ENCODE measurements at regions not wholly inside any gene's neighbourhood (a gene's known extent, or its start where the extent isn't known, plus 50 kb on each side); places are given as distances from the start of the nearest gene placed in this dataset.

- Histone ChIP-seq H2BK15ac (ENCODE audit: low read length) (no peak overlapping the region), H3K23ac (ENCODE audit: insufficient read length) (no peak overlapping the region), H3K23me2 (ENCODE audit: low read depth, low read length) (no peaks in the 10 kb centered on the region), H2AFZ (ENCODE audit: low read length) (0 out of 2 replicates have a peak overlapping the region, but pooled peaks have one; percentile 12), H4K91ac (replicated peaks; ENCODE audit: insufficient read length, low read length) (no peak overlapping the region), H3K4me3 (ENCODE audit: extremely low read depth in 1 of 4, insufficient read depth in 2 of 4, low read depth in 3 of 4, low read length in 4 of 4) (no peak overlapping the region), H3K4ac (replicated peaks; ENCODE audit: insufficient read length, low read depth, low read length) (no peak overlapping the region), H2BK20ac (ENCODE audit: low read length) (no peak overlapping the region), H2AK5ac (ENCODE audit: low read depth, low read length) (no peak overlapping the region), H3K36me3 (ENCODE audit: control insufficient read depth in 2 of 4, insufficient read depth in 4 of 4, low read length in 3 of 4) (no peaks in the 10 kb centered on the region), H3K4me2 (ENCODE audit: insufficient read depth in 1 of 2, low read depth in 2 of 2, low read length in 2 of 2) (no peak overlapping the region), H3K79me2 (ENCODE audit: control insufficient read depth in 1 of 2, insufficient read depth in 2 of 2, low read length in 2 of 2) (no peaks in the 10 kb centered on the region), H2BK120ac (replicated peaks; ENCODE audit: low read depth, low read length) (no peak overlapping the region), H3K4me1 (replicated peaks in 1 of 4; ENCODE audit: control insufficient read depth in 3 of 4, insufficient read depth in 4 of 4, low read length in 3 of 4) (peaks cover 0 to 3% (median under 1%) of the 10 kb centered on the region in 4 experiments; a peak in 3 of 7 replicates), H3K9me3 (ENCODE audit: insufficient read depth in 2 of 2, low read depth in 1 of 2, low read length in 1 of 2) (no peaks in the 10 kb centered on the region), H3K9ac (replicated peaks in 1 of 4; ENCODE audit: extremely low read depth in 1 of 4, low read depth in 3 of 4, low read length in 3 of 4) (no peak overlapping the region), H3K18ac (ENCODE audit: extremely low read depth, low read length) (no peak overlapping the region), H4K8ac (ENCODE audit: extremely low read depth, insufficient read depth, low read length) (no peak overlapping the region), H3K14ac (ENCODE audit: insufficient read length) (no peak overlapping the region), H3K56ac (replicated peaks; ENCODE audit: insufficient read length, low read depth, low read length) (no peak overlapping the region), H3K27ac (ENCODE audit: low read depth, low read length) (no peak overlapping the region), H3K79me1 (ENCODE audit: low read depth, low read length) (no peaks in the 10 kb centered on the region), H2BK5ac (ENCODE audit: low read depth, low read length) (no peak overlapping the region), H3K27me3 (replicated peaks in 1 of 4; ENCODE audit: control insufficient read depth in 3 of 4, extremely low read depth in 1 of 4, insufficient read depth in 3 of 4, low read length in 3 of 4) (peaks cover 0 to 1% (median 0%) of the 10 kb centered on the region in 4 experiments; a peak in 1 of 7 replicates), H4K5ac (ENCODE audit: insufficient read length, low read depth, low read length) (no peak overlapping the region), H2BK12ac (ENCODE audit: low read depth, low read length) (no peak overlapping the region), H4K20me1 (replicated peaks in 1 of 2; ENCODE audit: control insufficient read depth in 1 of 2, insufficient read depth in 2 of 2, low read length in 2 of 2) (no peaks in the 10 kb centered on the region)
- WGBS, 2 experiments (ENCODE audit: extremely low coverage in 1 of 2, insufficient coverage in 1 of 2, insufficient read length in 1 of 2, insufficient replicate concordance in 2 of 2, low coverage in 1 of 2, low lambda C conversion rate in 2 of 2, missing lambda C conversion rate in 1 of 2): 73% methylated on average over 5 of the region's 5 CpGs; no CpG with 5 or more reads in 1 of the 2 experiments
- DNase-seq (ENCODE audit: low read depth in 1 of 2, low spot score in 2 of 2) (no peak), FAIRE-seq (no peak)
- CTCF ChIA-PET (ENCODE audit: partially characterized antibody): interaction anchor here (0.8 to 6.6 kb wide), 5 partner anchors 12 to 311 kb away, joined by 3 to 69 read pairs (median 3); no protein-coding TSS in a partner anchor
- POLR2A ChIA-PET (ENCODE audit: partially characterized antibody): no interaction called here
- TF ChIP-seq HDAC2 (IDR thresholded peaks at IDR 0.05; ENCODE audit: borderline replicate concordance in 1 of 2, low read depth in 2 of 2, low read length in 2 of 2) (no peak), FOSL1 (IDR thresholded peaks at IDR 0.05; ENCODE audit: insufficient read depth, low read depth, low read length) (no peak), CEBPB (IDR thresholded peaks at IDR 0.05; ENCODE audit: low read depth, low read length) (no peak), SRF (IDR thresholded peaks at IDR 0.05; ENCODE audit: low read depth, low read length) (no peak), JUN (IDR thresholded peaks at IDR 0.05; ENCODE audit: low read depth, low read length) (no peak), E2F6 (IDR thresholded peaks at IDR 0.05) (no peak), CBX5 (IDR thresholded peaks at IDR 0.05; ENCODE audit: low read depth, low read length) (no peak), TAF7 (optimal IDR thresholded peaks at IDR 0.05; ENCODE audit: borderline replicate concordance, low read depth, low read length) (no peak), NANOG (IDR thresholded peaks at IDR 0.05; ENCODE audit: insufficient read depth, low read depth, low read length, poor library complexity, severe bottlenecking) (no peak), POLR2A (IDR thresholded peaks at IDR 0.05; ENCODE audit: control extremely low read depth in 1 of 2, low read depth in 2 of 2, low read length in 2 of 2) (no peak), NRF1 (IDR thresholded peaks at IDR 0.05; ENCODE audit: low read depth, low read length) (no peak), MAFK (IDR thresholded peaks at IDR 0.05; ENCODE audit: low read depth, low read length) (no peak), RBBP5 (IDR thresholded peaks at IDR 0.05; ENCODE audit: borderline replicate concordance, low read depth, low read length) (no peak)
These were observed 93.9 kb upstream of the VGLL3 start for GRCh38 chr3:87084868-87085267.

All from H1 (cell line).